Neural progenitor cell (in vitro differentiated cells): ENCODE measurements at regions not wholly inside any gene's neighbourhood (a gene's known extent, or its start where the extent isn't known, plus 50 kb on each side); places are given as distances from the start of the nearest gene placed in this dataset.
"Not testable (repeated sequence)": the region's sequence is repeated elsewhere in the genome, so short reads cannot be mapped to it uniquely, and the experiment has no call there.

Source experiments
- EZH2 ChIP-seq: fragments of 200-600 bp; sonication (generic); IDR thresholded peaks from 2 replicates; pipeline ENCODE4 v1.6.1; 2017; ENCODE audit warnings: antibody characterized with exemption, mild to moderate bottlenecking, moderate library complexity
- TF ChIP-seq, protein P1 (sequence below): fragments of 200-600 bp; sonication (generic); IDR thresholded peaks from 2 replicates; pipeline ENCODE4 v1.5.1; 2017; ENCODE audit warnings: antibody characterized with exemption, mild to moderate bottlenecking

DNA sequence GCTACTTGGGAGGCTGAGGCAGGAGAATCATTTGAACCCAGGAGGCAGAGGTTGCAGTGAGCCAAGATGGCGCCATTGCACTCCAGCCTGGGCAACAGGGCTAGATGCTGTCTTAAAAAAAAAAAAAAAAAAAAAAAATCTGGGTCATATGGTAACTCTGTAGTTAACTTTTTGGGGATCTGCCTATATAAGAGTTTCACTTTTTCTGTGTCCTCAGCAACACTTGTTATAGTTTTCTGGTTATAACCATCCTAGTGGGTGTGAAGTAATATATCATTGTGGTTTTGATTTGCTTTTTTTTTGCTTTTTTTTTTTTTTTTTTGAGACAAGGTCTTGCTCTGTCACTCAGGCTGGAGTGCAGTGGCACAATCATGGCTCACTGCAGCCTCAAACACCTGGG, 54.3 kb upstream of the SHB start:
- TF ChIP-seq, protein P1, sequence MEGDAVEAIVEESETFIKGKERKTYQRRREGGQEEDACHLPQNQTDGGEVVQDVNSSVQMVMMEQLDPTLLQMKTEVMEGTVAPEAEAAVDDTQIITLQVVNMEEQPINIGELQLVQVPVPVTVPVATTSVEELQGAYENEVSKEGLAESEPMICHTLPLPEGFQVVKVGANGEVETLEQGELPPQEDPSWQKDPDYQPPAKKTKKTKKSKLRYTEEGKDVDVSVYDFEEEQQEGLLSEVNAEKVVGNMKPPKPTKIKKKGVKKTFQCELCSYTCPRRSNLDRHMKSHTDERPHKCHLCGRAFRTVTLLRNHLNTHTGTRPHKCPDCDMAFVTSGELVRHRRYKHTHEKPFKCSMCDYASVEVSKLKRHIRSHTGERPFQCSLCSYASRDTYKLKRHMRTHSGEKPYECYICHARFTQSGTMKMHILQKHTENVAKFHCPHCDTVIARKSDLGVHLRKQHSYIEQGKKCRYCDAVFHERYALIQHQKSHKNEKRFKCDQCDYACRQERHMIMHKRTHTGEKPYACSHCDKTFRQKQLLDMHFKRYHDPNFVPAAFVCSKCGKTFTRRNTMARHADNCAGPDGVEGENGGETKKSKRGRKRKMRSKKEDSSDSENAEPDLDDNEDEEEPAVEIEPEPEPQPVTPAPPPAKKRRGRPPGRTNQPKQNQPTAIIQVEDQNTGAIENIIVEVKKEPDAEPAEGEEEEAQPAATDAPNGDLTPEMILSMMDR, result not testable (repeated sequence)
- not testable (repeated sequence) for TF ChIP-seq EZH2
